ENCODE measurements at regions not wholly inside any gene's neighbourhood (a gene's known extent, or its start where the extent isn't known, plus 50 kb on each side); places are given as distances from the start of the nearest gene placed in this dataset.

- H3K4me1 Mint-ChIP-seq = no peaks in the 10 kb centered on the region
- Histone ChIP-seq H3K4me3 (no peak overlapping the region), H3K79me2 (replicated peaks; ENCODE audit: insufficient read depth) (no peaks in the 10 kb centered on the region), H2AFZ (no peak overlapping the region), H3K4me1 (ENCODE audit: insufficient read depth) (no peaks in the 10 kb centered on the region), H3K36me3 (ENCODE audit: insufficient read depth) (no peaks in the 10 kb centered on the region), H3F3A (replicated peaks; ENCODE audit: low read depth) (no peaks in the 10 kb centered on the region), H3K27me3 (ENCODE audit: insufficient read depth) (no peaks in the 10 kb centered on the region), H3K9me2 (ENCODE audit: insufficient read depth) (no peaks in the 10 kb centered on the region), H3K27ac (ENCODE audit: low read depth) (no peak overlapping the region), H3K4me2 (no peak overlapping the region), H4K20me1 (replicated peaks; ENCODE audit: insufficient read depth) (no peaks in the 10 kb centered on the region)
- DNase-seq (ENCODE audit: low spot score) (no peak), ATAC-seq (no peak)
- no peak overlapping the region for H3K4me3 Mint-ChIP-seq
- TF ChIP-seq STAT1 (IDR thresholded peaks at IDR 0.05; ENCODE audit: unreplicated experiment) (no peak), CREB1 (CRISPR knock-in tag; IDR thresholded peaks at IDR 0.05; ENCODE audit: low read depth) (no peak), JUNB (IDR thresholded peaks at IDR 0.05; ENCODE audit: unreplicated experiment) (no peak), NANOG (IDR thresholded peaks at IDR 0.05; ENCODE audit: borderline replicate concordance) (no peak), ZNF114 (CRISPR knock-in tag; IDR thresholded peaks at IDR 0.05) (no peak), ZNF331 (CRISPR knock-in tag; IDR thresholded peaks at IDR 0.05; ENCODE audit: low read depth) (no peak), EZH2phosphoT487 (IDR thresholded peaks at IDR 0.05; ENCODE audit: unreplicated experiment) (no peak), EZH2 (IDR thresholded peaks at IDR 0.05; ENCODE audit: low read depth, unreplicated experiment) (no peak), ETS1 (IDR thresholded peaks at IDR 0.05) (no peak)
- TF ChIP-seq, protein P1, sequence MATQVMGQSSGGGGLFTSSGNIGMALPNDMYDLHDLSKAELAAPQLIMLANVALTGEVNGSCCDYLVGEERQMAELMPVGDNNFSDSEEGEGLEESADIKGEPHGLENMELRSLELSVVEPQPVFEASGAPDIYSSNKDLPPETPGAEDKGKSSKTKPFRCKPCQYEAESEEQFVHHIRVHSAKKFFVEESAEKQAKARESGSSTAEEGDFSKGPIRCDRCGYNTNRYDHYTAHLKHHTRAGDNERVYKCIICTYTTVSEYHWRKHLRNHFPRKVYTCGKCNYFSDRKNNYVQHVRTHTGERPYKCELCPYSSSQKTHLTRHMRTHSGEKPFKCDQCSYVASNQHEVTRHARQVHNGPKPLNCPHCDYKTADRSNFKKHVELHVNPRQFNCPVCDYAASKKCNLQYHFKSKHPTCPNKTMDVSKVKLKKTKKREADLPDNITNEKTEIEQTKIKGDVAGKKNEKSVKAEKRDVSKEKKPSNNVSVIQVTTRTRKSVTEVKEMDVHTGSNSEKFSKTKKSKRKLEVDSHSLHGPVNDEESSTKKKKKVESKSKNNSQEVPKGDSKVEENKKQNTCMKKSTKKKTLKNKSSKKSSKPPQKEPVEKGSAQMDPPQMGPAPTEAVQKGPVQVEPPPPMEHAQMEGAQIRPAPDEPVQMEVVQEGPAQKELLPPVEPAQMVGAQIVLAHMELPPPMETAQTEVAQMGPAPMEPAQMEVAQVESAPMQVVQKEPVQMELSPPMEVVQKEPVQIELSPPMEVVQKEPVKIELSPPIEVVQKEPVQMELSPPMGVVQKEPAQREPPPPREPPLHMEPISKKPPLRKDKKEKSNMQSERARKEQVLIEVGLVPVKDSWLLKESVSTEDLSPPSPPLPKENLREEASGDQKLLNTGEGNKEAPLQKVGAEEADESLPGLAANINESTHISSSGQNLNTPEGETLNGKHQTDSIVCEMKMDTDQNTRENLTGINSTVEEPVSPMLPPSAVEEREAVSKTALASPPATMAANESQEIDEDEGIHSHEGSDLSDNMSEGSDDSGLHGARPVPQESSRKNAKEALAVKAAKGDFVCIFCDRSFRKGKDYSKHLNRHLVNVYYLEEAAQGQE (IDR thresholded peaks at IDR 0.05; ENCODE audit: unreplicated experiment) = no peak
- TF ChIP-seq, protein P2, sequence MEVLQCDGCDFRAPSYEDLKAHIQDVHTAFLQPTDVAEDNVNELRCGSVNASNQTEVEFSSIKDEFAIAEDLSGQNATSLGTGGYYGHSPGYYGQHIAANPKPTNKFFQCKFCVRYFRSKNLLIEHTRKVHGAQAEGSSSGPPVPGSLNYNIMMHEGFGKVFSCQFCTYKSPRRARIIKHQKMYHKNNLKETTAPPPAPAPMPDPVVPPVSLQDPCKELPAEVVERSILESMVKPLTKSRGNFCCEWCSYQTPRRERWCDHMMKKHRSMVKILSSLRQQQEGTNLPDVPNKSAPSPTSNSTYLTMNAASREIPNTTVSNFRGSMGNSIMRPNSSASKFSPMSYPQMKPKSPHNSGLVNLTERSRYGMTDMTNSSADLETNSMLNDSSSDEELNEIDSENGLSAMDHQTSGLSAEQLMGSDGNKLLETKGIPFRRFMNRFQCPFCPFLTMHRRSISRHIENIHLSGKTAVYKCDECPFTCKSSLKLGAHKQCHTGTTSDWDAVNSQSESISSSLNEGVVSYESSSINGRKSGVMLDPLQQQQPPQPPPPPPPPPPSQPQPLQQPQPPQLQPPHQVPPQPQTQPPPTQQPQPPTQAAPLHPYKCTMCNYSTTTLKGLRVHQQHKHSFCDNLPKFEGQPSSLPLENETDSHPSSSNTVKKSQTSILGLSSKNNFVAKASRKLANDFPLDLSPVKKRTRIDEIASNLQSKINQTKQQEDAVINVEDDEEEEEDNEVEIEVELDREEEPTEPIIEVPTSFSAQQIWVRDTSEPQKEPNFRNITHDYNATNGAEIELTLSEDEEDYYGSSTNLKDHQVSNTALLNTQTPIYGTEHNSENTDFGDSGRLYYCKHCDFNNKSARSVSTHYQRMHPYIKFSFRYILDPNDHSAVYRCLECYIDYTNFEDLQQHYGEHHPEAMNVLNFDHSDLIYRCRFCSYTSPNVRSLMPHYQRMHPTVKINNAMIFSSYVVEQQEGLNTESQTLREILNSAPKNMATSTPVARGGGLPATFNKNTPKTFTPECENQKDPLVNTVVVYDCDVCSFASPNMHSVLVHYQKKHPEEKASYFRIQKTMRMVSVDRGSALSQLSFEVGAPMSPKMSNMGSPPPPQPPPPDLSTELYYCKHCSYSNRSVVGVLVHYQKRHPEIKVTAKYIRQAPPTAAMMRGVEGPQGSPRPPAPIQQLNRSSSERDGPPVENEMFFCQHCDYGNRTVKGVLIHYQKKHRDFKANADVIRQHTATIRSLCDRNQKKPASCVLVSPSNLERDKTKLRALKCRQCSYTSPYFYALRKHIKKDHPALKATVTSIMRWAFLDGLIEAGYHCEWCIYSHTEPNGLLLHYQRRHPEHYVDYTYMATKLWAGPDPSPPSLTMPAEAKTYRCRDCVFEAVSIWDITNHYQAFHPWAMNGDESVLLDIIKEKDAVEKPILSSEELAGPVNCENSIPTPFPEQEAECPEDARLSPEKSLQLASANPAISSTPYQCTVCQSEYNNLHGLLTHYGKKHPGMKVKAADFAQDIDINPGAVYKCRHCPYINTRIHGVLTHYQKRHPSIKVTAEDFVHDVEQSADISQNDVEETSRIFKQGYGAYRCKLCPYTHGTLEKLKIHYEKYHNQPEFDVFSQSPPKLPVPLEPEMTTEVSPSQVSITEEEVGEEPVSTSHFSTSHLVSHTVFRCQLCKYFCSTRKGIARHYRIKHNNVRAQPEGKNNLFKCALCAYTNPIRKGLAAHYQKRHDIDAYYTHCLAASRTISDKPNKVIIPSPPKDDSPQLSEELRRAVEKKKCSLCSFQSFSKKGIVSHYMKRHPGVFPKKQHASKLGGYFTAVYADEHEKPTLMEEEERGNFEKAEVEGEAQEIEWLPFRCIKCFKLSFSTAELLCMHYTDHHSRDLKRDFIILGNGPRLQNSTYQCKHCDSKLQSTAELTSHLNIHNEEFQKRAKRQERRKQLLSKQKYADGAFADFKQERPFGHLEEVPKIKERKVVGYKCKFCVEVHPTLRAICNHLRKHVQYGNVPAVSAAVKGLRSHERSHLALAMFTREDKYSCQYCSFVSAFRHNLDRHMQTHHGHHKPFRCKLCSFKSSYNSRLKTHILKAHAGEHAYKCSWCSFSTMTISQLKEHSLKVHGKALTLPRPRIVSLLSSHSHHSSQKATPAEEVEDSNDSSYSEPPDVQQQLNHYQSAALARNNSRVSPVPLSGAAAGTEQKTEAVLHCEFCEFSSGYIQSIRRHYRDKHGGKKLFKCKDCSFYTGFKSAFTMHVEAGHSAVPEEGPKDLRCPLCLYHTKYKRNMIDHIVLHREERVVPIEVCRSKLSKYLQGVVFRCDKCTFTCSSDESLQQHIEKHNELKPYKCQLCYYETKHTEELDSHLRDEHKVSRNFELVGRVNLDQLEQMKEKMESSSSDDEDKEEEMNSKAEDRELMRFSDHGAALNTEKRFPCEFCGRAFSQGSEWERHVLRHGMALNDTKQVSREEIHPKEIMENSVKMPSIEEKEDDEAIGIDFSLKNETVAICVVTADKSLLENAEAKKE (CRISPR knock-in tag; IDR thresholded peaks at IDR 0.05) = no peak
- TF ChIP-seq, protein P3, sequence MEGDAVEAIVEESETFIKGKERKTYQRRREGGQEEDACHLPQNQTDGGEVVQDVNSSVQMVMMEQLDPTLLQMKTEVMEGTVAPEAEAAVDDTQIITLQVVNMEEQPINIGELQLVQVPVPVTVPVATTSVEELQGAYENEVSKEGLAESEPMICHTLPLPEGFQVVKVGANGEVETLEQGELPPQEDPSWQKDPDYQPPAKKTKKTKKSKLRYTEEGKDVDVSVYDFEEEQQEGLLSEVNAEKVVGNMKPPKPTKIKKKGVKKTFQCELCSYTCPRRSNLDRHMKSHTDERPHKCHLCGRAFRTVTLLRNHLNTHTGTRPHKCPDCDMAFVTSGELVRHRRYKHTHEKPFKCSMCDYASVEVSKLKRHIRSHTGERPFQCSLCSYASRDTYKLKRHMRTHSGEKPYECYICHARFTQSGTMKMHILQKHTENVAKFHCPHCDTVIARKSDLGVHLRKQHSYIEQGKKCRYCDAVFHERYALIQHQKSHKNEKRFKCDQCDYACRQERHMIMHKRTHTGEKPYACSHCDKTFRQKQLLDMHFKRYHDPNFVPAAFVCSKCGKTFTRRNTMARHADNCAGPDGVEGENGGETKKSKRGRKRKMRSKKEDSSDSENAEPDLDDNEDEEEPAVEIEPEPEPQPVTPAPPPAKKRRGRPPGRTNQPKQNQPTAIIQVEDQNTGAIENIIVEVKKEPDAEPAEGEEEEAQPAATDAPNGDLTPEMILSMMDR (conservative IDR thresholded peaks at IDR 0.05; ENCODE audit: low read depth in 2 of 2) = no peak
- no peaks in the 10 kb centered on the region for H3K36me3 Mint-ChIP-seq (ENCODE audit: low read depth)
- no peaks in the 10 kb centered on the region; the same call in 1 of the 3 replicates for H3K9me3 Mint-ChIP-seq
- H3K27me3 Mint-ChIP-seq (ENCODE audit: insufficient read depth, low read depth, poor library complexity) = no peaks in the 10 kb centered on the region
- H3K27ac Mint-ChIP-seq = no peak overlapping the region
Measured at GRCh38 chr21:28118570-28118969, 874.1 kb downstream of the LTN1 start.

All from GM23338 (cell line).